ENCODE measurements at regions not wholly inside any gene's neighbourhood (a gene's known extent, or its start where the extent isn't known, plus 50 kb on each side); places are given as distances from the start of the nearest gene placed in this dataset.
"Not testable (repeated sequence)": the region's sequence is repeated elsewhere in the genome, so short reads cannot be mapped to it uniquely, and the experiment has no call there.

GRCh38 chr2:225781145-225781544, 381.6 kb downstream of the NYAP2 start:
- DNase-seq = no peak

GRCh38 chr2:225779829-225780228, 380.3 kb downstream of the NYAP2 start:
- no peak for DNase-seq

- DNase-seq = no peak
Measured at GRCh38 chr2:225773148-225773547, 373.6 kb downstream of the NYAP2 start.

GRCh38 chr2:225771701-225772100, 372.2 kb downstream of the NYAP2 start:
- DNase-seq = no peak

GRCh38 chr2:225768741-225769140, 369.2 kb downstream of the NYAP2 start:
- DNase-seq = no peak

GRCh38 chr2:225766431-225766830, 366.9 kb downstream of the NYAP2 start:
- DNase-seq = peak in 1 of 3 experiments; percentile 22

GRCh38 chr2:225765820-225766219, 366.3 kb downstream of the NYAP2 start:
- DNase-seq = peak in 1 of 3 experiments; percentile 22

GRCh38 chr2:225764346-225764745, 364.8 kb downstream of the NYAP2 start:
- DNase-seq = no peak

GRCh38 chr2:225763711-225764110, 364.2 kb downstream of the NYAP2 start:
- no peak for DNase-seq

GRCh38 chr2:225761396-225761795, 361.9 kb downstream of the NYAP2 start:
- DNase-seq = no peak

GRCh38 chr2:225757248-225757647, 357.7 kb downstream of the NYAP2 start:
- DNase-seq = no peak

- DNase-seq = no peak
Measured at GRCh38 chr2:225756198-225756597, 356.7 kb downstream of the NYAP2 start.

GRCh38 chr2:225748609-225749008, 349.1 kb downstream of the NYAP2 start:
- no peak for DNase-seq

- DNase-seq = not testable (repeated sequence)
Measured at GRCh38 chr2:225743996-225744395, 344.5 kb downstream of the NYAP2 start.

- peak in 1 of 3 experiments; percentile 30 for DNase-seq
Measured at GRCh38 chr2:225742487-225742886, 343.0 kb downstream of the NYAP2 start.

- no peak for DNase-seq
Measured at GRCh38 chr2:225740086-225740485, 340.6 kb downstream of the NYAP2 start.

GRCh38 chr2:225739328-225739727, 339.8 kb downstream of the NYAP2 start:
- no peak for DNase-seq

- no peak for DNase-seq
Measured at GRCh38 chr2:225738735-225739134, 339.2 kb downstream of the NYAP2 start.

- DNase-seq = no peak
Measured at GRCh38 chr2:225737556-225737955, 338.0 kb downstream of the NYAP2 start.

GRCh38 chr2:225735844-225736243, 336.3 kb downstream of the NYAP2 start:
- DNase-seq = no peak

- peak in 1 of 3 experiments; percentile 29 for DNase-seq
Measured at GRCh38 chr2:225725726-225726125, 326.2 kb downstream of the NYAP2 start.

All from NCI-H1417 (cell line).